ENCODE measurements at regions not wholly inside any gene's neighbourhood (a gene's known extent, or its start where the extent isn't known, plus 50 kb on each side); places are given as distances from the start of the nearest gene placed in this dataset.

- TF ChIP-seq CTCF (IDR thresholded peaks at IDR 0.05) (no peak), POLR2A (IDR thresholded peaks at IDR 0.05) (no peak)
Measured at GRCh38 chr5:90169078-90169477, 240.5 kb downstream of the CETN3 start.
